HUDEP-2 (cell line): ENCODE measurements at regions not wholly inside any gene's neighbourhood (a gene's known extent, or its start where the extent isn't known, plus 50 kb on each side); places are given as distances from the start of the nearest gene placed in this dataset.

Experiments used
- DNase-seq, 76 experiments: peaks; one replicate each; lab custom pipeline; 2025; ENCODE audit not compliant: unreplicated experiment in 76 of 76; lab: John Stamatoyannopoulos, UW

DNA sequence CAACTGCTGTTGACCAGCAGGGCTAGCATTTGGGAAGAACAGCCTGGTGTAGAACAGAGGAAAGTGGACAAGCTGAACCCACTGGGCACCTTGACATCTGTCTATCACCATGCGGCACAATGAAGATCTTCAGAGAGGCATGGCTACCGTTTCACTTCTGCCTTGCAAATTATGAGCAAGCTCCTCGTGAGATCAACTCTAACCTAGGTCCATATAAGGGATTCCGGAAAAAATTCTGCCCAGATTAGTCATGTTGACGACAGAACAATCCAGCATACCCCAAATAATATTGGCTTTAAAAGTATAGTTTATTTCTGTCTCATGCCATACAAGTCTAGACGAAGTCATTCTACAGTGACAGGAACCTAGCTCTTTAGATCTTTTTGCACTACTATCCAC lies 91.6 kb upstream of the ATF7IP start:
- no peak for DNase-seq

- DNase-seq, result no peak
Observed at GRCh38 chr12:14275111-14275510, 90.4 kb upstream of the ATF7IP start.

DNA sequence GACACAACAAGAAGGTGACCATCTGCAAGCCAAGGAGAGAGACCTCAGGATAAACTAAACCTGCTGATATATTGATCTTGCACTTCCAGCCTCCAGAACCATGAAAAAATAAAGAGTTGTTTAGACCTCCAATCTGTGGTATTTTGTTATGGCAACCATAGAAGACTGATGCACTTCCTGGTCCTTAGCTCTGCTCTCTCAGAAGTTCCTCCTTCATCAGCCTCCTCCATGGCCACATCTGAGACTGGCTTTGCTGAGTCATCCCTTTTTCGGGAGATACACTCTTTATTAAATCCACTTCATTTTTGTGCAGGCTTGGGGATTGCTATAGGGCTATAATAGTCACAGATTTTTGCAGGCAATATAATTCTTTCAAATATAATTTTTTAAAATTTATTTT lies 89.6 kb upstream of the ATF7IP start:
- DNase-seq, result no peak

GRCh38 chr12:14278294-14278953 lies 87.1 kb upstream of the ATF7IP start:
- no peak for DNase-seq

- no peak for DNase-seq
Observed at GRCh38 chr12:14279845-14280244, 85.6 kb upstream of the ATF7IP start.

DNA sequence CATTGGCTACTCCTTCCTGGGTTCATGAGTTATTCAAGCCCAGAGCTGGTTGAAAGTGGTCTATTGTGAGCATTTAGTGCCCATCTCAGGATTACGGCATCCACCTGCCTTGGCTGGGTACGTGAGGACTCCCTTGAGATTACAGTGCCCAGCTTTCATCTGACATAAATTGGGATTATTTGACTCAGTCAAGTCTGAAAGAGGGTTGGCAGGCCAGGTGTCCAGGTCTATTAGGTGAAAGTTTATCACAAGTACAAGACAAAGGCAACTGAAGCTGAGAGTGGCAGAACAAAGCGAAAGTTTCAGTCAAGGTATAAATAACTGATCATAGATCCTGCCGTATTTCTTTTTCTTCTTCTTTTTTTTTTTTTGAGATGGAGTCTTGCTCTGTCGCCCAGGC lies 84.6 kb upstream of the ATF7IP start:
- DNase-seq, result no peak

DNA sequence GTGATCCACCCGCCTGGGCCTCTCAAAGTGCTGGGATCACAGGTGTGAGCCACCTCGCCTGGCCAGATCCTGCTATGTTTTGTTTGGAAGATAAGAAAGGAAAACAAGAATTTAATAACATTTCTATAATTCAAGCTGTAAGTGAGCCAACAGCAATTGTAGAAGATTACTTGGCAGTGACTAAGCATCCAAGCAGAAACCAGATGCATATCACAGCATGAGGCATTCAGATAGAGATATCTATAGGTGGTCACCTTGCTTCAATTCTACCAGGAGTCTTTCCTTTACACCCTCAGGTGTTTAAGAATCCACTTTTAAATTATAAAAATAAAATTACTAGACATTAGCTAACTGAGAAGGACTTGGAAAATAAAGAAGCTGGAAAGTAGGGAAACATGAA lies 83.9 kb upstream of the ATF7IP start:
- no peak for DNase-seq

DNA sequence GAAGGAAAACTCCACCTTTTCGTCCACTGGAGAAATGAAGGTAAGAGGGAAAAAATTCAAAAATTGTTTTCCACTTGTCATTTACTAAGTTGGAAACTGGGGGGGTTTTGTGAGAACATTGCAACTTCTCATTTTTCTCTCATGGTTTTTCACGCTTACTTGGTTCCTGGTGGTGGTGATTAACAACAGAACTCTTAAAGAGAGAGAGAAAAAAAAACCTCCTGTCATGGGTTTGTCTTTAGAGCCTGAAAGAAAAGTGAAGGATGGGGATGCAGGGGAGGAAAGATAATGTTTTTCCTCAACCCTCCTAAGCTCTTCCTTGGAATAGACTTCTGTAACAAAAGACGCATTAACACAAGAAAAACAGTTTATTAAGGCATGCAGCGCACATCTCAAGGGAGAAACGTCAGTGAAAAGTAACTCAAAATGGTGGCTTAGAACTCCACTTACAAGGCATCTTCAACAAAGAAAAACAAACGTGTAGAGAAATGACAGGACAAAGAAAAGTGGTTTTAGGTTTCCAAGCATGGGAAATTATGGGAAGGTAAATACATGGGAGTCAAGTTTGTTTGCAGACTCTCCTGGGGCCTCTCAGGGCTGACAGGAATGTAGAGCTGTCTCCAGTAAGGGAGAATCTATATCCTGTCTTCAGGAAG lies 81.9 kb upstream of the ATF7IP start:
- no peak for DNase-seq

DNA sequence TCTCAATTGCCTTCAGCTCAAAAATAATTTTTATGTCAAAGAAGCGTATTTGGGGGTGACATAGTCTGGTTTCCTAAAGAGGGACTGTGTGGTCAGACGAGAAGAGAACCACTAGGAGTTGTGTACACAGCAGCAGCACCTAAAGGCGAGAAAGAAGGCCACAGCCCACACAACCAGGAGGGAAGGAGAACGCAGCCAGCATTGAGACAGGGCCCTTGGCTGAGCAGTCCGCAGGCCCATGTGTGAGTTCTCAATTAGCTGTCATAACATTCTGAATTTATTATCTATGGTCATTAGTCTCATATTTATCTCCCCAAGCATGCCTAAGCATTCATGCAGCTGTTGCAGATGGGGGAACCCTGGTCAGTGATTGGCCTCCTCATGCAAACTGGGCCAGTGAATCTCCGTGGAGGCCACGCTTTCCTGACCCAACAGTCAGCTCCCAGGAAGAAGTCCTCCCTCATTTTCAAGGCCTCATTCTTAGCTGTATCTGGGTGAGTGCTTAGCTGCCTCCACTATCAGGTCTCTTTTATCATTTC lies 81.2 kb upstream of the ATF7IP start:
- DNase-seq, result no peak

DNA sequence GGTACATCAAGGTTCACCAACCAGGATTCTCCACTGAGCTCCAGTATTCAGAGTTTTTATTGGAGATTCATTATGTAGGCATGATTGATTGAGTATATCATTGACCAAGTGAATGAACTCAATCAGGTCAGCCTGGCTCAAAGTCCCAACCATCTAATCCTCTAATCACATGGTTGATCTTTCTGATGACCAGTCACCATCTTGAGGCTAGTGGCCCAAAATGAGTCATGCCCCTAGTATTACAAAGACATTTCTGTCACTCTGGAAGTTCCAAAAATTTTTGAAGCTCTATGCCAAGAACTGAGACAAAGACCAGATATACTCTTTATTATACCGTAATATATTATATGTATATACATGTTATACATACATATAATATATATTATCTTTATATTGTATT lies 75.9 kb upstream of the ATF7IP start:
- no peak for DNase-seq

DNA sequence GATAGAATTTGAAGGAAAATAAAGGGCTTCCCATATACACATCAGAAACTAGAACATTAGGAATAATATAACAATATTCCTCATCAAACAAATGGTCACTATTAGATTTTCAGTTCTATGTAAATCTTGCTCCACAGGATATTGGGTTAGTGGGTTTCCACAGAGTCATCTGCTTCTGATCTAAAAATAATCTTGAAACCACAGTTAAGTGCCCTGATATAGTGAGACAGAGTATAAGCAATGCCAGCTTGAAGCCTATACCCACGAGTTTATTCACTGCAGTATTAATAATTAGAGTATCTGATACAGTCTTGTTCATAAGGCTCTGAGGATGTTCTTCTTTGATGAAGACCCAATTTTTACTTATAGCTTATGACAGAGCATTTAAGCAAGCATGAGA lies 74.5 kb upstream of the ATF7IP start:
- DNase-seq, result no peak

GRCh38 chr12:14303661-14304155 lies 61.8 kb upstream of the ATF7IP start:
- no peak for DNase-seq

GRCh38 chr12:14307004-14307403 lies 58.5 kb upstream of the ATF7IP start:
- no peak for DNase-seq

DNA sequence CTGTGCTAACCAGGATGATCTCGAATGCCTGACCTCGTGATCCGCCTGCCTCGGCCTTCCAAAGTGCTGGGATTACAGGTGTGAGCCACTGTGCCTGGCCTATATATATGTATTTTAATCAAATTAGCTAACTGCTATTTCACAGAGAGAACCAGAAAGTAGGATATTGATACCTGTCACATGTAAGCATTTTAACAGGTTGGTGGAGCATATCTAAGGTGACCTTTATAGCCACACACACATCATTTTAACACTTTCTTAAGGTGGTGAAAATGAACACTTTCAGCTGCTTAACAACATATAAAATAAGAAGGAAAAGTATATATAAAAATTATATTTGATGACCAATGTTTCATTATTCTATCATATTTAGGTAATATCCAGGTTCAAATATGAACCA lies 57.0 kb upstream of the ATF7IP start:
- no peak for DNase-seq

DNA sequence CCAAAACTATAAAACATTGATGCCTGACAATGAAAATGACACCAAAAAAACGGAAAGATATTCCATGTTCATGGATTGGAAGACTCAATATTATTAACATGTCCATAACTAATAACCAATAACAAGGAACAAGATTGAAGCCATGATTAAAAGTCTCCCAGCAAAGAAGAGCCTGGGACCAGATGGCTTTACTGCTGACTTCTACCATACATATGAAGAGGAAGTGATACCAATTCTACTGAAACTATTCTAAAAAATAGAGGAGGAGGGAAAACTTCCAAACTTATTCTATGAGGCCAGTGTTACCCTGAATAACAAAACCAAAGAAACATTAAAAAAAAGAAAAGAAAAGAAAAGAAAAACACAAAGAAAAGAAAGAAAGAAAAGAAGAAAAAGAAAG lies 54.6 kb upstream of the ATF7IP start:
- no peak for DNase-seq

GRCh38 chr12:14313379-14314138 lies 51.9 kb upstream of the ATF7IP start:
- DNase-seq, result no peak

DNA sequence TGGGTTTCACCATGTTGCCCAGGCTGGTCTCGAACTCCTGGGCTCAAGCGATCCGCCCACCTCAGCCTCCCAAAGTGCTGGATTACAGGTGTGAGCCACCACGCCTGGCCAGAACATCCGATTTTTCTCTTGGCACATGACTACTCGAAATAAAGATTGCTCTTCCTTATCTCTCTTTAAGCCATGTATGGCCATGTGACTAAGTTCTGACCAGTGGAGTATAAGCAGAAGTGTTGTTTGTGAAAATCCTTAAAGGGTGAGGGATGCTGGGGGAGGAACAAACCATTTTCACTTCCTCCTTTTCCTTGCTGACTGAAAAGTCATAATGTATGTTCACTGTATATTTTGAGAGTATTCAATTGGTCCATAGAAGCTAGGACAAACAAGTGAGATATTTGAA lies 50.7 kb upstream of the ATF7IP start:
- DNase-seq, result no peak

- DNase-seq, result no peak
Observed at GRCh38 chr12:14315501-14315900, 50.0 kb upstream of the ATF7IP start.
